Epithelial cell of esophagus (primary cell): ENCODE measurements at regions not wholly inside any gene's neighbourhood (a gene's known extent, or its start where the extent isn't known, plus 50 kb on each side); places are given as distances from the start of the nearest gene placed in this dataset.

Experiments used
- DNase-seq: peaks from one replicate; pipeline ENCODE4 v3.0.0; 2010; ENCODE audit warnings: low read depth
- H3K4me3 ChIP-seq: 2 replicates; pipeline ENCODE4 v1.5.1; 2011; ENCODE audit warnings: mild to moderate bottlenecking, low read length, control low read depth
- TF ChIP-seq, protein P1 (sequence below): IDR thresholded peaks from 2 replicates; pipeline ENCODE4 v1.5.1; 2011; ENCODE audit warnings: low read depth, mild to moderate bottlenecking, low read length, control low read depth, inconsistent platforms; ENCODE audit not compliant: insufficient read depth; ENCODE audit errors: missing control alignments

DNA sequence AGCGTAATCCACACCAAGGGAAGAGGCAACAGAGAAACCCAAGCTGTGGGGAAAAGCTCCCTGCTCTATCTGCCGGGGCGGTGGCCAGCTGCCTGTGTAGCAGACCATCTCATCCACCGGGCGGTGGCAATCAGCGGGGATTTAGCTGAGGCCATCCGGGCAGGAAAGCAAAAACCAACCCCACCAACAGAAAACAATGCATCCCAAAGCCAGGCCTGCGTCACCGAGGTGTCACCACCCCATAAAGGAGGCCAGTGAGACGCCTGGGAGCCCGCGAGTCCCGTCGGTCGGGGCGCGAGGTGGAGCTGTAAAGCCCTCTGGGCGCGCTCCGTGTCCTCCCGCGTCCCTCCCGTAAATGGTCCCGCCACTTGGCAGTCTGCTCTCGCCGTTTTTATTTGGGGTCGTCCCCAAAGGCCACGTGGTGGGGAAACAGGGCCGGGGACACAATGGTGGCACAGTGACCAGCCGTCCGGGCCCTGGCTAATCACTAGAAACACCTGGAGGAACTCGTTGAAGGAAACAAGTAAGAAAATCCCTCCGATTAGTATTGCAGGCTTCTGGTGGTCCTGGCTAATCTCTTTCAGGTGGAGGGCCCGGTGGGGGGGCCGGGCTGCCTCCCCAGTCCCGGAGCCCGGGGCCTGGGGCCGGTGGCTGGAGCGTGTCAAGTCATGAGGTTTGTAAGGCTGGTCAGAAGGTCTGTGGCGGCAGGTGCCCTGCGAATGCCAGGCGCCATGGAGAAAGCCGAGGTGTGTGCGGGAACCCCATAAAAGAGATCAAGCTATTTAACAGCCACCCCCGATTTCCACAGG is 94.7 kb upstream of the GSC start:
- TF ChIP-seq, protein P1, sequence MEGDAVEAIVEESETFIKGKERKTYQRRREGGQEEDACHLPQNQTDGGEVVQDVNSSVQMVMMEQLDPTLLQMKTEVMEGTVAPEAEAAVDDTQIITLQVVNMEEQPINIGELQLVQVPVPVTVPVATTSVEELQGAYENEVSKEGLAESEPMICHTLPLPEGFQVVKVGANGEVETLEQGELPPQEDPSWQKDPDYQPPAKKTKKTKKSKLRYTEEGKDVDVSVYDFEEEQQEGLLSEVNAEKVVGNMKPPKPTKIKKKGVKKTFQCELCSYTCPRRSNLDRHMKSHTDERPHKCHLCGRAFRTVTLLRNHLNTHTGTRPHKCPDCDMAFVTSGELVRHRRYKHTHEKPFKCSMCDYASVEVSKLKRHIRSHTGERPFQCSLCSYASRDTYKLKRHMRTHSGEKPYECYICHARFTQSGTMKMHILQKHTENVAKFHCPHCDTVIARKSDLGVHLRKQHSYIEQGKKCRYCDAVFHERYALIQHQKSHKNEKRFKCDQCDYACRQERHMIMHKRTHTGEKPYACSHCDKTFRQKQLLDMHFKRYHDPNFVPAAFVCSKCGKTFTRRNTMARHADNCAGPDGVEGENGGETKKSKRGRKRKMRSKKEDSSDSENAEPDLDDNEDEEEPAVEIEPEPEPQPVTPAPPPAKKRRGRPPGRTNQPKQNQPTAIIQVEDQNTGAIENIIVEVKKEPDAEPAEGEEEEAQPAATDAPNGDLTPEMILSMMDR: no peak
- no peak for DNase-seq
- H3K4me3 ChIP-seq: no peak overlapping the region

DNA sequence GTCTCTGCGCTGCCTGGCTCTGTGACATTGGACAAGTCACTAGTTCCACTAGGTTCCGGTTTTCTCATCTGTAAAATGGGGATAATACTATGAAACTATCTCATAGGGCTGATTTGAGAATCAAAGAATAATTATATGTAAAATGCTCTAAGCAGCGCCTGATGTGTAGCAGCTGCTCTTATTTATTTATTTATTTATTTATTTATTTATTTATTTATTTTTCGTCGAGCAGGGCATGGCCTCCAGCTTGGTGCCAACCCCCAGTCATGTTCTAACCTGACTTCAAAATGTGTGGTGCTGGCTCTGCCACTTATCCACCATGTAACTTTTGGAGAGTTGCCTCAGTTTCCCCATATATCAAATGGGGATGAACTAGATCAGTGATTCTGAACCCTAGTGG is 93.5 kb upstream of the GSC start:
- TF ChIP-seq, protein P1: no peak
- H3K4me3 ChIP-seq: no peak overlapping the region
- DNase-seq: no peak

DNA sequence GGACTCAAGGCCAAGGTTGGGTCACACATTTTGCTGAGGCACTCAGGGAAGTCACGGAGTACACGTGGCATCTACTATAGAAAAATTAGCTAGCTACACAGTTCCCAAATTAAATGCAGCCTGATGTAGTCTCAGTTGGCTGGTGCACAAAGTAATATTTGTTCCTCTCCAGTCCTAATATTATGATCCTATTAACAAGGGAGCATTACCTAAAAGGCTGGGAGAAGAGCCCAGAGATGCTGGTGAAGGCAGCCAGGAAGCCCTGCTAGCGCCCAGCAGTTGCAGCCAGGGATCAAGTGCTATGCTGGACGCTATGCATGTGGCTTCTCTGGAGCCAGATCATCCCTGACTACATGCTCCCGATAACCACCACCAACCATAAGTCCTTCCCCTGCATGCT is 88.0 kb upstream of the GSC start:
- no peak for DNase-seq
- H3K4me3 ChIP-seq: no peak overlapping the region
- TF ChIP-seq, protein P1: no peak

DNA sequence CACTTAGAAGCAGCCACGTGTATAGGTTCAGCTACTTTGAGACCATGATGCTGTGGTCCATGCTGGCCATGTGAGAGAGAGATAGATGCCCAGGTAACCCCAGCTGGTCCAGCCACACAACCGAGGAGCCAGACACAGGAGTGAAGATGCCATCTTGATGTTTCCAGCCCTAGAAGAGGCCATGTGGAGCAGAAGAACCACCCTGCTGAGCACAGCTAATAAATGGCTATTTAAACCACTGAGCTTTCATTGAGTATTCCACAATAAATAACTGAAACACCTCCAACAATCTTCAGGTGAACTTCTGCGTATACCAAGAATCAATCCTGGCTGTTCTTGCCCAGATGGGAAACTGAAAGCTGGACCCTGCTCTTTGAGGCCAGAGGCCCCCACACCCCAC is 84.0 kb upstream of the GSC start:
- no peak for DNase-seq
- TF ChIP-seq, protein P1: no peak
- no peak overlapping the region for H3K4me3 ChIP-seq

DNA sequence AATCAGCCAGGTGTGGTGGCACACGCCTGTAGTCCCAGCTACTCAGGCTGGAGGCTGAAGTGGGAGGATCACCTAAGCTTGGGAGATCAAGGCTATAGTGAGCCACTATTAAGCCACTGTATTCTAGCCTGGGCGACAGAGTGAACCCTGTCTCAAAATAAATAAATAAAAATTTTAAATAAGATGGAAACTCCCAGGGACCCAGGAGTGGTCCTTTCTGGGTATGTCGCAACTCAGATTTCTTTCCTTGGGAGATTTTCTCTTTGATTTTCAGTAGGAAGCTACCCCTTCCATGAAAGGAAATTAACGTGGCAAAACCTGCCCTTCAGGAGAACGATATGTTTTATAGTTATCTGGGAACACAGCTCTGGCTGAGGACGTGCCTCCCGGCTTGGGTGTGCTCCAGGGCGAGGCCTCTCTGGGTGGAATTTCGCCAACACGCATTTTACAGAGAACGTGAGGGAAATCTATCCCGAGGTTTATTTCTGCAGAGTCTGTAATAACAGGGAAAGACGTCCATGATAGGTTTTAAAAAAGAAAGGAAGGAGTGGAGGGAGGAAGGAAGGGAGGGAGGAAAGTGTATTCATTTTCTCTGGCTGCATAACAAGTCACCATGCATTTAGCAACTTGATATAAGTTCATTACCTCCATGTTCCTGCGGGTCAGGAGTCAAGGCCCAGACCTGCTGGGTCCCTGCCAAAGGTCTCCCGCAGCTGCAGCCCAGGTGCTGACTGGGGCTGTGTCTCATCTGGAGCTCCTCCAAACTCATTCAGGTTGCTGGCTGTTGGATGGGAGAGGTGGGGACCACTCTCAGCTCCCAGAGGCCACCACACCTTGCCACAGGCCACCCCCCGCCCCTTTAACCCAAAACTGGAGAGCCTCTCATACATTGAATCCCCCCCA is 80.6 kb upstream of the GSC start:
- DNase-seq: no peak
- no peak overlapping the region for H3K4me3 ChIP-seq
- TF ChIP-seq, protein P1: no peak

DNA sequence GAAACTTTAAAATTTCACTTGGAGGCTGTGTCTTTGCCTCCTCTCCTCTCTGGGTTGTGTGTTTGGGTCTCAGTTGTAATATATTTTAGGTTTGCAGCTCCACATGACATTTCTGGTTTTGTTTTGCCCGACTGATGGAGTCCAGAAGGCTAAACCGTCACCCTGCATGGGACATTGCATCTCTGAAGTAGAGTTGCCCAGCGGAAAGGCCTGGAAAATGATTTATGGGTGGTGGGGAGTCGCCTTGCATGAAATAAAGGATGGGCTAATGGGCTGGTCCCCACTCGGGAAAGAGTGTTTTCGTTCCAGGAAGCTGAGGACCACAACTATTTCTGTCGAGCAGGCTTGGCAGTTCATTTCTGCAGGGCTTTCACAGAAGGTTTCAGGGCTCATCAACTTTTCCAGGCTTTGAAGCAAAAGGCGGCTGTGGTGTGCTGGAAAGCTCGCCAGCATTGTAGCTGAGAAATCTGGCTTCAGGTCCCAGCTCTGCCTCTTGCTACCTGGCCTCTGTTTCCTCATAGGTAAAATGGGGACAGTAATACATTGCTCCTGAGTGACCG is 74.8 kb upstream of the GSC start:
- DNase-seq: no peak
- no peak overlapping the region for H3K4me3 ChIP-seq
- TF ChIP-seq, protein P1: no peak
